Erythroblast (primary cell): ENCODE measurements at regions not wholly inside any gene's neighbourhood (a gene's known extent, or its start where the extent isn't known, plus 50 kb on each side); places are given as distances from the start of the nearest gene placed in this dataset.

Experiments used
- GATA1 ChIP-seq: IDR thresholded peaks from 2 replicates; pipeline ENCODE4 v1.6.1; 2011; ENCODE audit warnings: low read depth, mild to moderate bottlenecking, control low read depth, low read length, moderate library complexity
- POLR2A ChIP-seq: IDR thresholded peaks from 2 replicates; pipeline ENCODE4 v1.6.1; 2011; ENCODE audit warnings: mild to moderate bottlenecking, low read length

DNA sequence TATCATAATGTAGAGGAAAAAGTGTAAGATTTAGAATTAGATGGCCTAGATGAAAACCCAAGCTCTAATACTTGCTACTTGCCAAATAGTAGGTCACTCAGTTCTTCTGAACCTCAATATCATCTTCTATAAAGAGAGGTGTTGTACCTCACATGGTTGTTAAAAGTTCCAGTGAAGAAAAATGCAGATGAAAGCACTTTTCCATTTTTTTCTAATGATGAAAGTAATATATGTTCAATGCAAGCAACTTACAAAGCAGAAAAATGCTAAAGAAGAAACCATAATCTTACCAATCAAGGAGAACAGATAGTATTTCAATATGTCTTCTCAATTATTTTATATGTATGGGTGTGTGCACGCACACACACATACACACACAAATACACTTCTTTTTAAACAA lies 52.7 kb upstream of the TMEM17 start:
- TF ChIP-seq POLR2A (no peak), GATA1 (no peak)
